A673 (cell line): ENCODE measurements at regions not wholly inside any gene's neighbourhood (a gene's known extent, or its start where the extent isn't known, plus 50 kb on each side); places are given as distances from the start of the nearest gene placed in this dataset.

Experiments used
- CTCF ChIP-seq: fragments of 300-800, 200-600 bp; sonication (generic); conservative IDR thresholded peaks from 2 replicates; pipeline ENCODE4 v1.5.1; 2017; ENCODE audit warnings: low read depth, mild to moderate bottlenecking, antibody characterized with exemption, low read length, moderate library complexity, mixed read lengths
- EZH2 ChIP-seq: fragments of 200-600 bp; sonication (generic); IDR thresholded peaks from 2 replicates; pipeline ENCODE4 v1.6.1; 2017; ENCODE audit warnings: borderline replicate concordance, low read depth, mild to moderate bottlenecking, mixed read lengths, antibody characterized with exemption, low read length; ENCODE audit not compliant: poor library complexity, severe bottlenecking

GRCh38 chr16:82366462-82366861 is 196.4 kb upstream of the MPHOSPH6 start:
- no peak for TF ChIP-seq CTCF
- no peak for TF ChIP-seq EZH2
